H1 (cell line): ENCODE measurements at regions not wholly inside any gene's neighbourhood (a gene's known extent, or its start where the extent isn't known, plus 50 kb on each side); places are given as distances from the start of the nearest gene placed in this dataset.

Experiments
- BCL11A ChIP-seq, 2 experiments: IDR thresholded peaks; one replicate each; pipeline ENCODE4 v1.6.1; 2011; ENCODE audit warnings: low read depth in 2 of 2, low read length in 2 of 2, mild to moderate bottlenecking in 2 of 2
- EGR1 ChIP-seq: IDR thresholded peaks from 2 replicates; pipeline ENCODE4 v1.6.1; 2011; ENCODE audit warnings: low read depth, low read length, borderline replicate concordance
- KDM1A ChIP-seq: fragments of 200-600, 300-600 bp; sonication (generic); IDR thresholded peaks from 2 replicates; pipeline ENCODE4 v1.7.1; 2016; ENCODE audit warnings: mild to moderate bottlenecking, low read length, borderline replicate concordance
- KDM4A ChIP-seq: IDR thresholded peaks from one replicate; pipeline ENCODE4 v1.7.1; 2012; ENCODE audit warnings: low read depth, mild to moderate bottlenecking, moderate library complexity, low read length, inconsistent platforms; ENCODE audit not compliant: severe bottlenecking

DNA sequence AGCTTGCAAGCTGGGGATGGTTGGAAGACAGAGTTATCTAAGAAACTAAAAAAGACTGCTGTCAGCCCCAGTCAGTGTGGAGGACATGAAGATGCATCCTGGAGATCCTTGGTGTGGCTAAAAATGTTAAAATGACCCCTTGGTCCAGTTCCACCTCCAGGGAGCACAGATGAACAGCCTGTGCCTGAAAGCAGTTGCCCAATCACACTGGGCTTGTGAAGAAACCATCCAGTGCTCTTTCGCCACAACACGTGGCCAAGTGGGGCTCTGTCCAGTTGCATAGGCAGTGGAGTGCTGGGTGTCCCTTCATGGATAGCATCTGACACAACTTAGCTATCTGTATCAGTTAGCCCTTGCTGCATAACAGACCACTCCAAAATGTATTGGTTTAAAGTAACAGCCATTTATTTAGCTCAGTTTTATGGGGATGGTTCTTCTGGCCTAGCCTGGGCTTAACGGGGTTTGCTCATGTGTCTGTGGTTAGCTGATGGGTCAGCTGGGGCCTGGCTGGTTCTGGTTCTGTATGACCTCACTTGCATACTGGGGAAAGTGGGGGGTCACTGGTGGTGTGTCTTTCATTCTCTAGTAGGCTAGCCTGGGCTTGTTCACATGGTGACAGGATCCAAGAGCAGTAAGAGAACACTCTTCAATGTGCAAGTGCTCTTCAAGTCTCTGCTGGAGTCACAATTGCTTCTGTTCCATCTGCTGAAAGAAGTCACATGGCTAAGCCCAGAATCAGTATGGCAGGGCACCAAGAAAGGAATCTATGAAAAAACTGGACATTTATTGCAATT is 226.2 kb downstream of the PDCD6IP start (continued):
- TF ChIP-seq EGR1 (no peak), KDM4A (no peak), BCL11A (IDR thresholded peaks at IDR 0.05; ENCODE audit: low read depth in 2 of 2, low read length in 2 of 2) (no peak), KDM1A (no peak)
- TF ChIP-seq, all 59 proteins: peak for 0
